Limb (tissue), 2 donors: ENCODE measurements at regions not wholly inside any gene's neighbourhood (a gene's known extent, or its start where the extent isn't known, plus 50 kb on each side); places are given as distances from the start of the nearest gene placed in this dataset.
A peak's percentile ranks its signal among the peaks of the same experiment; 100 is the strongest.

Source experiments
- DNase-seq, 2 donors: peaks; one replicate each; pipeline ENCODE4 v3.0.0-alpha.2; 2016; ENCODE audit errors: extremely low spot score in 2 of 2

DNA sequence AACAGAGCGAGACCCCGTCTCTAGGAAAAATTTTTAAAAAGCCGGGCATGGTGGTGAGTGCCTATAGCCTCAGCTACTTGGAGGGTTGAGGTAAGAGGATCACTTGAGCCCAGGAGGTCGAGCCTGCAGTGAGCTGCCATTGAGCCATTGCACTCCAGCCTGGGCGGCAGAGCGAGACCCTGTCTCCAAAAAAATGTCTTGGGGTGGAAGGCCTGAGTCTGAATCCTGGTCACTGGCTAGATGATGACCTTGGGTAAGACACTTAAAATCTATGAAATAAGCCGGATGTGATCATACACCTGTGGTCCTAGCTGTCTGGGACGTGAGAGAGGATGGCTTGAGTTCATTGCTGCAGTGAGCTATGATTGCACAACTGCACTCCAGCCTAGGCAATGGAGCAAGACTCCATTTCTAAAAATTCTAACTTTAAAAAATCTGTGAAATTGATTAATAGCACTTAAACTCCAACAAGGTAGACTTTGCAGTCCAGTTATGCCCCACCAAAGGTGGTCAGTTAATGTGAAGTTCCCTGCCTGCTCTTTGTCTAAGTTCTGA, 157.3 kb upstream of the UMPS start:
- DNase-seq, result no peak

DNA sequence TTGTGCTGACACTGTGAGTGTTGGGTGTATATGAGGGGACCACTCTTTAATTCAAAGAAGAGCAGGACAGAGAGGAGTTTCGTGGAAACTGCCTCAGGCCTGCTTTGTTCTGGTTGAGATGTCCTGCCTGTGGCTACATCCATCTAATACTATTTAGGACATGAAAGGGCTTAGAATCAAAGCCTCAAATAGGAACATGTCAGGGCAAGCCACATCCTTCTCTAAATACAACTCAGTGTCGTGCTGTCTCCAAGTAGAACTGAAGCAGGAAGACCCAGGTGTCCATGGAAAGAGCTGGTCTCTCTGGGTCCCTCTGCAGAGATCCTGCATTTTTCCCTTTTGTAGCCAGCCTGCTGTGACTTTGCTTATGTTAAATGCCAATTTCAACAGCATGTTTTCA, 156.2 kb upstream of the UMPS start:
- DNase-seq, result no peak

DNA sequence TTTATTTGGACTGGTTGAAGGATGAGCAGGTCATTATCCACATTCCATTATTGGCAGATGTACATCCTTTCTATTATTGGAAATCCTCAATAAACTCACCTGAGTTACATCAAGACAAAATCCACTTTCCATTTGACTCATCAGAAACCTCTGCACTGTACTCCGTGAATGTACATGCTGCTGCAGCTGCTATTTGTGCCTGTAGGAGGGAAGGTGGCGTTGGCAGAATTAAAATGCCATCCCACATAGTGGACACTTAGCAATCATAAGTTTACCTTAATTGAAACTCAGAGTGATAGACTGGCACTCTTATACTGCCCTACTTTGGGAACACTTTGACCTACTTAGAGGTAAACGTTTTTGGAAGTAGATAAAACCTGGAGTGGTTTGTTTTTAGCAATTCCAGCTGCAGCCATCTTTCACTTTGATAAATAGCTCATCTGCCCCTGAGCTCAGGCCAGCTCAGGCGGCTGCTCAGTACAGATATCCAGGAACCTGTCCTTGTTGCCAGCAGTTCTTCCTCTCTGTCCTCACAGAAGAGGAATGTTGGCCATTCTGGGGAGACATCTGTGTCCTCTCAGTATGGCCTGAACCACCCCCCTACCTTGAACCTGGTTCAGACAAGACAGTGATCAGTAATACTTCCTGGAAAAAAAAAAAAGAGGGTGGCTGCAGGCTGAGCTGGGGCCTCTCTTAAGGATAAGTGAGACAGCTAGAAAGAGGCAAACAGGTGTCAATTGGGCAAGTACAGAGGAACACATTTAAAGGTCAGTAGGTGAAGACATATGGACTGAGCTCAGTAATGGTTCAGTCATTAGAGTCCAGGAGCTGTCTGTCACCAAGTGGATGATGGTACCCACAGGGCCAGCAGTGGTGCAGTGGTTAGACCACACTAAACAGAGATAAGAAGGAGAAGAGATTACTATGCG, 153.4 kb upstream of the UMPS start:
- DNase-seq, result no peak

DNA sequence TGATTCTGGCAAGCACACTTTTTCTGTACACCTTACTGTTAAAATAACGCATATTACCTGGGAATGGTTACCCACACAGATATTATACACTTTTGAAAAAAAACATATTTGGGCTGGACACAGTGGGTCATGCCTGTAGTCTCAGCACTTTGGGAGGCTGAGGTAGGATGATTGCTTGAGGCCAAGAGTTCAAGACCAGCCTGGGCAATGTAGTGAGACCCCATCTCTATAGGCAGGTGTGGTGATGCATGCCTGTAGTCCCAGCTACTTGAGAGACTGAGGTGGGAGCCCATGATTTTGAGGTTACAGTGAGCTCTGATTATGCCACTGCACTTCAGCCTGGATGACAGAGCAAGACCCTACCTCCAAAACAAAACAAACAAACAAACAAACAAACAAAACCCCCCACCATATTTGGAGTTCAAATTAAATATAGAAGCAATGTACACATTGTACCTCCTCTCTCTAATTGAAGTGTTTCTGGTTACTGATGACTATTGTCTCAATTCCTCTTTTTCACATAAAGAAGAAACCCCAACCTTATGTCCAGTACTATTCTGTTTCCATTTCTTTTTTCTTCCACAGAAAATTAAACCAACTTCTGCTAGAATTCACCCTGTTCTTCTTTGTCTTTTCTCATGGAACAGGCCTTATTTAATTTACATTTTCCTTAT, 152.6 kb upstream of the UMPS start:
- no peak for DNase-seq

DNA sequence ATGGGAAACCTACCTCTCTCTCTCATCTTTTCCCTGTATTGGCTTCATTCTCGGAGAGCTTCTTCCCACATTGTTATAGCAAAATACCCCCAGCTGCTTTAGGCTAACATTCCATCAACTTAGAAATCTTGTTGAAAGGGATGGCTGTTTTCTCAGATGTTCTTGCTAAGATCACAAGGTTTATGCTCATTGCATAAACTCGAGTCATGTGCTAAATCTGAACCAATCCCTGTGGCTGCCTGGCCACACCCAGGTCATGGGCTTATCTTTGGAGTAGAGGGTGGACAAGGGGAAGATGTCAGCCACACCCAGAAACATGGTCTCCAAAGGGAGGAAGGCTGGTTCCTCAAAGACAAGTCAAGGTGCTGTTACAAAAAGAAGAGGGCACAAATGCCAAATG, 150.6 kb upstream of the UMPS start:
- no peak for DNase-seq

DNA sequence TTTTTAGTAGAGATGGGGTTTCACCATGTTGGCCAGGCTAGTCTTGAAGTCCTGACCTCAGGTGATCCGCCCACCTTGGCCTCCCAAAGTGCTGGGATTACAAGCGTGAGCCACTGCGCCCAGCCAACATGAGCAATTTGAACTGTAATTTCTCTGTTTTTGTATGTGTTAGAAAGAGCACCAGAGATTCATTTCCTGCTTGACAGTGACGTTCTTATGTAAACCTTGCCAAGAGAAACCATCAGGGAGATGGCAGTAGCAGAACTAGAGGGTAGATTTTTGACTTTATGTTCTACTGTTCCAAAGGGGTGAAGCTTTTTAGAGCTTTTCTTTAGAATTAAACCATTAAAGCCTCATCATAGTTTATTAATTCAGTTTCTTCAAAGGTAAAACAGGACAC, 148.1 kb upstream of the UMPS start:
- DNase-seq, result no peak

DNA sequence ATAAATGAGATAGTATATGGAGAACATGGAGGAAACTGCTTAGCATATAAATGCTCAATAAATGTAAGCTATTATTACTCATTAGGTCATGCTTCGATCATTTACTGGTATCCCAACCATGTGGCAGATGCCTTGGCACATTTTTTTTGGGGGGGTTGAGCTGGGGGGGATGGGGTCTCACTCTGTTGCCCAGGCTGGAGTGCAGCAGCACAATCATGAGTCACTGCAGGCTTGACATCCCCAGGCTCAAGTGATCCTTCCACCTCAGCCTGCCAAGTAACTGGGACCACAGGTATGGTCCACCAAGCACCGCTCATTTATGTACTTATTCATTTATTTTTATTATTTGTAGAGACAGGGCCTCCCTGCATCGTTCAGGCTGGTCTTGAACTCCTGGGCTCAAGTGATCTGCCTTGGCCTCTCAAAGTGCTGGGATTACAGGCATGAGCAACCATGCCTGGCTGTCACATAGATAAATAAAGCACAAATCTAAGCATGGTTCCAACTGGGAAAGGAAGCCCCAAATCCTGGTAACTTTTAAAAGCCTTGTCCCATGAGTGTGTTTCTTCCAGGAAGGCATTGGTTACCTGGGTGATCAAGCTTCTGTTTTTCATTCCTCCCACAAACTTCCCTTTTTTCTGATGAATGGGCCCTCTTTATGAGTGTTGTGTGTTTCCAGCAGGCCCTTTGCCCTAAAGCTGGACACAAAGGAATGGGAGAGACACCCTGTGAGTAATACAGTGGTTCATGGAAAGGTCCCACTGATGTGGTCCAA, 147.4 kb upstream of the UMPS start:
- no peak for DNase-seq

DNA sequence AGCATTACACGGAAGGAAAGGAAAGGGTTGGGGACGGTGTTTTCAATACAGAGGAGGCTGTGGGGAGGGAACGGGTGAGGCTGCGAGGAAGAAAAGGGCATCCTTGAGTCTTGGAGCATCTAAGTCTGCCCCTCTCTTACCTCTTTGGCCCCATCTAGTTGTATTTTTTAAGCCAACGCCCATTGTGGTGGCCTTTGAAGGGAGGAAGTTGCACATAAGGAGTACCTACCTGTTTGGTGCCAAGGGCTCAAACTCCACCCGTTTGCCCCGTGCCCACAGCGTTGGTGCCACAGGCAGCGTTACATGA, 146.1 kb upstream of the UMPS start:
- no peak for DNase-seq

DNA sequence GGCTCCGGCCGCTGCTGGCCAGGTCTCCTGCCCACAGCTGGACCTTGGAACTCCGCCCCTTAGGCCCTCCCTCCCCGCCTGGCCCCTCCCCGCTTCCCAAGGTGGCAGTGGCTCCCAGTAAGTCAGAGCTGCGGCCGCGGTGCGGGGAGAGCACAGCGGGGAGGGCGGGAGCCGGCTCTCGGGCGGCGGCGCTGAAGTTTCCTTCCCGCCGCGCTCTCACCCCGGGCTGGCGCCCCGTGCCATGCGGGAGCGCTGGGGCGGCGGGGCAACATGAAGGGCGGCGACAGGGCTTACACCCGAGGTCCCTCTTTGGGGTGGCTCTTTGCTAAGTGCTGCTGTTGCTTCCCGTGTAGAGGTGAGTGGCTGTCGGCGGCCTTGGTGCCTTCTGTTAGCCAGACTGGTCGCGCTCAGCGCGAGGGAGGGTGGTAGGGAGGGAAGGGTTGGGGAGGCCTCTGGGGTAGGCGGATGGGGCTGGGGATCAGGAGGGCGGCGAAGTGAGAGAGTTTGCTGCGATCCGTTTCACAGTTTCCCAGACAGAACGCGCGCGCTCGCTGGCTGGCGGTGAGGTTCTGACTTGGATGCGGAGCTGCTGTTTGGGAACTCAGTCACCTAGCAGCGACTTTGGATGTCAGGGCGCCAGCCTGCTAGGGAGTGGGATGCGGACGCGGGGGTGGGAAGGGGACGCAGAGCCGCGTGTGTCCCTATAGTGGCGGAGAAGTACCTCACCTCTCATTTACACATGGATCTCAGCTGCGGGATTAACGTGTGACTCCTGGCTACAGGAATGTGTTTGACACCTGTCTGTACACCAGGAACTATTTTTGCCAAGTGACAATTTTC, 145.5 kb upstream of the UMPS start:
- DNase-seq, result peak in 1 of 2 donors; percentile 74

DNA sequence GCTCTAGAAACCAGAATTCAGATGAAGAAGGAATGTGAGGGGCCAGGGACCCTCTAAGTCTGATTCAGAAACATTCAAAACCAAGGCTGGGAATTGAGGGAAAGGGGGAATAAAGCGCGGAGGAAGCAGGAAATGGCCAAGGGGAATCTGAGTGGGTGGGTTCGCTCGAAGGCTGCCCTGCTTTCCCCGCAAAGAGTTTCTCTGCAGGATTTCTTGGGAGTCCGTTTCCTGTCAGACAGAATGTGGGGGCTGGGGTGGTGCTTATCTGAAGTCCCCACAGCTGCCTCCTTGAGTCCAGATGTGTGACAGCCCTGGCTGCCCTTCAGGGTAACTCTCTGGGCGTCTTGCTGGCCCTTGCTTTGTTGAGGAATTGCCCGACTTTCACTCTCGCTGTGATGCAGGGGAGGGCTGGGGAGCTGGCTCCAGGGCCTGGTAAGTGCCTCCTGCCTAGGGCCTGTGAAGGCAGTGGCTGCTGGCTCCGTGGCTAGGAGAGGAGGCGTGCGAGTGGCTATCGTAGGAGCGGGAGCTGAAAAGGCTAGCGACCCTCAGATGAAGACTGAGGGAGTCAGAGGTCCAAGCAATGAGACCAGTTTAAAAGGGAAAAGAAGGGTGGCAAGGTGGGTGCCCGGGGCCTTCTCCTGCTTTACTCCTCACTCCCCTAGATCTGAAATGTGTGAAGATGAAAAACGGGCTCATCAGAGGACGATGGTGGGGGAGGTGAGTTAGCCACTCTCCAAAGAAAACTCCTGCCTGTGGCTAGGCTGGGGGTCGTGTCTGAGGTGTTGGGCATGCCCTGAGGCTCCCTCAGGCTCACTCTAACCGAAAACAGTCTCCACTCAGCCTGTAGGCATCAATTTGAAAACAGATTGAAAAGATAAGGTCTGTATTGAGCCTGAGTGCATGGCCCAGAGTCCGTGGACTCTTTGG, 143.9 kb upstream of the UMPS start:
- no peak for DNase-seq

DNA sequence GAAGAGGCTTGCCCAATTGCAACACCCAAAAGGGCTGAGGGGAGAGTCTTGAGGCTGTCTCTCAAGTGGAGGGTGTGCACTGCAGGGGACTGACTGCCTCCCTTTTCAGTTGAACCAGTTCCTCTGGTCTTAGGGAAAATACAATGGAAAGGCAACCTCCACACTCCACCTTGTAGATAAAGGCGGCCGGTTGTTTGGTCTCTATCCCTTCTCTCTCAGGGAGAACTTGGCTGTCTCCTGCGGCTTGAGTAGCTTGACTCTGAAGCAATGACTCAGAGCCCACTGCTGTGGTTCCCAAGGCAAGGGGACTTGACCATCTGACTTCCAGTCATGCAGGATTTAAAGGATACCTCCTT, 143.2 kb upstream of the UMPS start:
- no peak for DNase-seq

DNA sequence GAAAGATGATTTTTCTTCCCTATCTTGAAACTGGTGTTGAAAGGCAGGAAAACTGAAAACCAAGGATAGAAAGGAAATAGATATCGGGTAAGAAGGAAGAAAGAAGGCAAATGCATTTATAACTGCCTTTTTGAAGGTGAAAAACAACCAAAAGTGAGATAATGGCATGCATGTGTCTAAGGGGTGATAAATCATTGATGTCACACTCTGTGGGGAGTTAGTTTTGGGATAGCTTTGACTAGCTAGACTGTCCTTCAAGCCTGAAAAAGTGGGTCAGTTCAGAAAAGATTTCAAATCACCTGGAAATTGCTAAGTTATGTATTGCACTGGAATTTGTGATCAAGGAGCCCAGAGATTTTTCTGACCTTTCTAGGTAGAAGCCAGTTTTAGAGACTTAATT, 142.2 kb upstream of the UMPS start:
- DNase-seq, result no peak

DNA sequence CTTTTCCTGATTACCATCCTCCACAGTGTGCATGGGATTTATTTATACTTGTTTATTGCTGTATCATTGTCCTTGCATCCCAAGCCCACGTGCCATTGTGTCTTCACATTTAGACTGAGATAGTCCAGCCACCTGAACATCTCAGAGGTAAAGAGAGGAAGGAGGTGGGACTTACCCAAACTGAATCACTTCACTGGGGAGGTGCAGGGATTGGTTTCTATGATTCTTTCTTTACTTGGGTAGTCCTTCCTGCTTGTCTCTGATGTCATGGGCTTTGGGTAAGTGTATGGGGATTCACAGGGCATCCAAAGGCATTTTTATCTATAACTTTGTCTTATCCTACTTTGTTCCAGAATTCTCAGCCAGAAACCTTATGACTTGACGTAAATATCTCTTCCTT, 141.5 kb upstream of the UMPS start:
- DNase-seq, result no peak

DNA sequence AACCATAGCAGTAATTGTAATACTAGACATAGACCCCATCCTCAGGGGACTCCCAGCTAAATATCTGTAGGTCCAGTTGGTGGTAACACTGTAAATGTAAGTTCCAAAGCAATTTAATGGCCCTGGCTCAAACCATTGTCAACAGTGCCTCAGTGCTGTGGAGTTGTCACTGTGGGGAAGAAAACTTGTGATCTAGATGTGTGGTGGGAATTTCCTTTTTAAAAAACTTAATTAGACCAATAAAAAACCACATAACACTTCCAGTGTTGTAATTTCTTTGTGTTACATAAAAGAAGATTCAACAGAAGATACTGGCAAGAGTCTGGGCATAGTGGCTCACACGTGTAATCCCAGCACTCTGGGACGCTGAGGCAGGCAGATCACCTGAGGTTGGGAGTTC, 138.6 kb upstream of the UMPS start:
- DNase-seq, result no peak

DNA sequence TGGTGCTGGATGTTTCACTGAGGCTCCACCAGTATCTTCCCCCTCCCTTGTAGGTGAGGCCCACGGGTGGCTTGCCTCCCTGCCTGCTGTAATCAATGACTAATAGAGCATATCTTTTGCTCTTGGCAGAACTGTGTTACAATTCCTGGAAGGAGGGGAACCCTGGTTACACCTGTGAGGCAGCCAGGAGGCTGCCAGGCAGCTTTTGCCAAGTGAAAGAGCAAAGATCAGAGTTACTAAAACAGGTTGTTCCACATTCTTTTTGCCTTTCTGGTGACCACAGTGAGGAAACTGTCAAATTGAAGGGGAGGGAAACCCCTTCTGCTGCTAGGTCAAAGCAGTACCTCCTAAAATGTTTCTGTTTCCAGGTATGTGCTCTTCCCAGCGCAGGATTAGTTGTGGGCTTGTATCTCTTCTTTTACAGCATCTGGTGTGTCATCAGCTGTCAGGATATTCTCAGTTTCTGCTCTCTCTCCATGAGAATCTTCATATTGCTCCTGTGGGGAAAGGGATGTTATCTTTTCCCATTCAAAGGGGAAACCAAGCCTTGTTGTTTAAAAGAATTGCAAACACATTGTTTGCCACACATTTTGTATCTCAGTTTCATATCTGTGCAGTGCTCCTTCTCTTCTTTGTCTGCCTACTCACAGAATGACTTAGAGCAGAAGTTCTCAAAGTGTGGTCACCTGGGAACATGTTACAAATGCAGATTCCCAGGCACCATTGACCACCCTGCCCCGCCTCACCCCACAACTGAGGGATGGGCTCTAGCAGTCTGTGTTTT, 137.4 kb upstream of the UMPS start:
- no peak for DNase-seq

DNA sequence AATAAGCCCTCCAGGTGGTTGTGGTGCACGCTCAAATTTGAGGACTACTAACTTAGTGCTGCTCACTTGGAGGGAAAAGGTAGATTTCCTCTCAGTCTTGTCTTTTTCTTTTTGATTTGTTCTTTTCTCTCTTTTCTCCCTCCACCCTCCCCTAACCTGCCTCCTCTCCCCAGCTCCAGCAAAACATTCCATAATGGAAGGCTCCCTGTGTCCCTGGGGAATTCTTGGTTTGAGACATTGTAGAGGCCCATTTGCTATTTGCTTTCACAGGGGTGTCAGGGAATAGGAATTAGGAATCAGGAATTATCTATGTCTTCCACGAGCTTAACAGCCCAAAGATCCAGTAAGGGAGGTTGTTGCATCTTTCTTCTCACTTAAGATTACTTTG, 136.8 kb upstream of the UMPS start:
- DNase-seq, result no peak

DNA sequence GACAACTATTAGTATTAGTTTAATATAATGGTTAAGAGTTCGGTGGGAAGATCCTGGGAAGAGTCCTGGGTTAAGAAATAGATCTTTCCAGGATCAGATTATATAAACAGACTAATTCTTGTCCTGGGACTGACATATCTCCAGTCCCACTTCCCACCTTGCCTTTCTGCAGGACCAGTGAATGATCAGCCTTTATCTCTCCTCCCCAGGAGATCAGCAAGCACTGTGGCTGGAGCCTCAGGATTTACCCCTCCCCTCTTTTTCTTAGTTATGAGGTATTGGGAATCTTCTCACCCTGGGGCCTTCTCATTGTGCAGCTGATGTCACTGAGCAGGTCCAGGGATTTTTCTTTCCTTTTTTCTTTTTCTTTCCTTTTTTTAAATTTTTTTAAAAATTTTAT, 135.7 kb upstream of the UMPS start:
- DNase-seq, result no peak

DNA sequence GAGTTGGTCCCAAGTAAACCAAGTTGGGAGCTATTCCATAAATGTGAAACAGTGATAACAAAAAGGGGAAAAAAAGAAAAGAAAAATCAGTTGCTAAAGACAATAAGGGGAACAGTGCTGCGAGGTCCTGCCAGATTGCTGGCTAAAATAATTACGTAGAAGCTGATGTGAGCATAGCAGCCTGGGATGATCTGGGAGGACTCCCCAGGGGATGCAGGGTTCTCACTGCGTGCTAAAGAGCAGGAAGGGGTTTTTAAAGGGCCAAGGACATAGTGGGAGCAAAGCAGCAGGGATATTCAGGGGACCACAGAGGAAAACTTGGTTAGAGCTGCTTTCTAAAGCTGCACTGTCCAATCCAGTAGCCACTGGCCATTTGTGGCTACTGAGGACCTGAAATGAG, 133.0 kb upstream of the UMPS start:
- no peak for DNase-seq

DNA sequence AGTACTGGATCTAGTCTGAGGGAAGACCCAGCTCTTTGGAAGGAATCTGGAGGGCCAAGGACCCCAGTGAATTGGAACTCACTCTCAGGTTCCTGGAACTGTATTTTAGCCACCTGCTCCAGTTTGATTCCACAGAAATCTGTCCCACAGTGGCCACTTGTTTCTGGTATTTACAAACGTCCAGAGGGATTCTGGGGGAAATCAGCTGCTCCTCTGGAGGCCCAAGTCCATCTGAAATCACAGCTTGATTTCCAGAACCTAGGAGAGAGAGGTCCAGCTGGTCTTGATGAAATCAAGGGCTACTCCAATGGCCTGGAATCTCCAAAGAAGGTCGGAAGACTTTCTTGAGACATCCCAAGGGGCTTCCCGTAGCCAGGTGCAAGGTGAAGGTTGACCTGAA, 132.3 kb upstream of the UMPS start:
- DNase-seq, result no peak
